GM21526 (cell line): ENCODE measurements at regions not wholly inside any gene's neighbourhood (a gene's known extent, or its start where the extent isn't known, plus 50 kb on each side); places are given as distances from the start of the nearest gene placed in this dataset.

Experiments used
- ATAC-seq: cut with Tn5 transposase; IDR thresholded peaks from one replicate; pipeline ENCODE4 v1.9.1; 2021; ENCODE audit warnings: moderate library complexity; ENCODE audit not compliant: unreplicated experiment, low FRiP score

- ATAC-seq, result no peak
These were observed 162.7 kb downstream of the MACROH2A1 start for GRCh38 chr5:135236228-135236907.

DNA sequence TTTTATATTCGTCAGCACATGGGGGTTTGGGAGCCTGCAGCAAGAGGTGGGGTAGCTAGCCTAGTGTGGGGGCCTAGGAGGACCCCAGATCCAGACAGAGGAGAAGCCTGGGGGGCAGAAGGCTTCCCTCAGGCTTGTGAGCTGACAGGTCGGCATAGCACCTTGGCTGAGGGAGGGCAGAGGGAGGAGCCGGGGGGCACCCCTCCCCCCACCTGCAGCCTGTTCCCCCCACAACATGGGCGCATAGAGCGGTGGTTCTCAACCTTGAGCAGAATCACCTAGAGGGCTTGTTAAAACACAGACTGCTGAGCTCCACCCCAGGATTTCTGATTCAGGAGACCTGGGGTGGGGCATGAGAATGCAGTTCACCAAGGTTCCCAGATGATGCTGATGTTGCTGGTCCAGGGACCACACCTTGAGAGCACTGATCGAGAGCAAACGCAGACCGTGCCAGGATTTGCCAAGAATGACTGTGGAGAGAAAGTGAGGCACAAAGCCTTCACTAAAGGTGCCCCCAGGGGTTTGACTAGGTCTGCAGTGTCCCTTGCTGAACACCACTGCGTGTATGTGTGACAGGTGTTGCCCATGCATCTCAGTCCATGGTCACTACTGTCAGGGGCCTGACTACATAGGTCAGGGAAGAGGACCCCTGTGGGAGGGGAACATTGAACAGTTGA, 163.3 kb downstream of the MACROH2A1 start:
- no peak for ATAC-seq

GRCh38 chr5:135234666-135235401, 164.2 kb downstream of the MACROH2A1 start:
- no peak for ATAC-seq

DNA sequence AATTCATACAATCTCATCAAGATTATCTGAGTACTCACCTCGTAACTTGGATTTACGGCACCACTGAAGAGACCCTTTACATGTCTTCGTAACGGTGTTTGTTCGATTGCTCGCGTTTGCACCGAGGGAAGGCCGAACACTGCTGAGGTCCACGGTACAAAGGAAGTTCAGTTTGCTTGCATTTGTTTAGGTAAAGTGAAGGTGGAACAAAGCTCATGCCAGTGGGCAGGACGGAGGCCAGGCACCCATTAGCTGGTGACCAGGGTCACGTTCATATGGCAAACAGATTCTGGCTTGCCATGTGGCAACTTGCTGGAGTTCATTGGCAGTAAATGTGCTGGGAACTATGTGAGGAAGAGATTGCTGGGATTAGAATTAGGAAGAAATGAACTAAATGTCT, 164.8 kb downstream of the MACROH2A1 start:
- no peak for ATAC-seq

DNA sequence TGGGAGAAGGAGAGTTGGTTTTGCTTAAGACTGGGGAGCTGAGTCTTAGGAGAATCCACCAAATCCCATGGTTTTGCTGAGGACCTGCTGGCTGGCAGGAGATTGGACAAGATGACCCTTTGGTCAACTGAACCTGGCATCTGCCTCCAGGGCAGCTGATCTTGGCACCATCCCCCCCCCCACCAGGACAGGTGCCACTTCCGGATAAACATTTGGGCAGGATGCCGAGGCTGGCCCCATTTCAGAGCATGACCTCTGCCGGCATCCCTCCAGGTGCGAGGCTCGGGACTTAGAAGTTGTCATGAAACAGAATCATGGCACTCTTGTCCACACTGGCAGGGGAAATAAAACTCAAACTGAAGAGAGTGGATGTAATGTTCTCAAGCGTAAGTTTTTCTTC, 165.6 kb downstream of the MACROH2A1 start:
- no peak for ATAC-seq

DNA sequence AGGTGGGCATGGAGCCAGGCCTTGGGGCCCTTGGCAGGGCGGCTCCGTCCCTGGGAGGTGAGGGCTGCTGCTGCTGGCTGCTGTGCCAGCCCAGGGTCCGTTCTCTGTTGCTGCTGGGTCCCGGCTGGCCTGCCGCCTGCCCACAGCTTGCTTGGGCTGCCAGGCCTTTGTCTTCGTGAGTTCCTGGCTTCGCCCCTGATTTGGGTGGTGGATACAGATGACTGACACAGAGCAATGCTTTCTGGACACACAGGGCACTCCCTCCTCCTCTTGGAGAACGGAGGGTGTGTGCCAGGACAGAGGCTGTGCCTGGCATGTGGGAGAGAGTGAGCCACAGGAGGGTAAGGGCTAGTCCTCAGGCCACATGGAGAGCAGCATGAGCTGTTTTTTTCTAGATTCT, 166.1 kb downstream of the MACROH2A1 start:
- ATAC-seq, result no peak

DNA sequence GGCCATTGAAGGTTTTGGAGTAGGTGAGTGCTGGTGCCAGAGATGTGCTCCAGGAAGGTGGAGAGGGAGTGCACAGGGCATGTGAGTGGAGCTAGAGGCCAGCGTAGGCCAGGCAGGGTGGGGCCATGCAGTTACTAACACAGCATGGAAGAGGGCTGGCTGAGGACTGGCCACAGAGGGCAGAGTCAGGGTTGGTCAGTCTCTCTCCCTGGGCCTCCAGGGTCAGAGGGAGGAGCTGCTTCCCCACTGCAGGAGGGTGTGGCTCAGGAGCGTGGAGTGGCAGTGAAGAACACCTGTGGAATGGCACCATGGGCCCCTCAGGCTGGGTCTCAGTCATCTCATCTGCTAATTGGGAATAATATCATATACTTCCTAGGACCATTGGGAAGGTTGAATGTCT, 167.7 kb downstream of the MACROH2A1 start:
- no peak for ATAC-seq

- ATAC-seq, result no peak
These were observed 168.6 kb downstream of the MACROH2A1 start for GRCh38 chr5:135230251-135230925.

DNA sequence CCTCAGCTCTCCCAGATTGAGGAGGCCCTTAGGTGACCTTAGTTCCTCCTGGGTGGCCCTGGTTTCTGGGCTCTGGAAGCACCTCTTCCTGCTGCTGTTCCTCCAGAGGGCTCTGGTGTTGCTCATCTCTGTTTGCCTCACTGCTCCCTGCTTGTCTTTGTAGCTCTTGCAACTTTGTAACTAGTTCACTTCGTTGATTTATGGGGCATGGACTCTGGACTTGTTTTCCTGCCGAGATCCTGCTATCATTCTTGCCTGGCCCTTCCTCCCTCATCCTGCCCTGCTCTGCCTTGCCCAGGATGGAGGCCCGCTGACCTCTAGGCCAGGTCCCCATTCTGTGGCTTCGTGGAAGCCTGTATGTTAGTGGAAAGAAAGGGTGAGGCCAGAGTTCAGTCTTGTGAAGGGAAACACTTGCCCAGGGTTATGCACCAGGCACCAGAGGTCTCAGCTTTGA, 169.3 kb downstream of the MACROH2A1 start:
- no peak for ATAC-seq

GRCh38 chr5:135229122-135229521, 169.9 kb downstream of the MACROH2A1 start:
- ATAC-seq, result no peak

DNA sequence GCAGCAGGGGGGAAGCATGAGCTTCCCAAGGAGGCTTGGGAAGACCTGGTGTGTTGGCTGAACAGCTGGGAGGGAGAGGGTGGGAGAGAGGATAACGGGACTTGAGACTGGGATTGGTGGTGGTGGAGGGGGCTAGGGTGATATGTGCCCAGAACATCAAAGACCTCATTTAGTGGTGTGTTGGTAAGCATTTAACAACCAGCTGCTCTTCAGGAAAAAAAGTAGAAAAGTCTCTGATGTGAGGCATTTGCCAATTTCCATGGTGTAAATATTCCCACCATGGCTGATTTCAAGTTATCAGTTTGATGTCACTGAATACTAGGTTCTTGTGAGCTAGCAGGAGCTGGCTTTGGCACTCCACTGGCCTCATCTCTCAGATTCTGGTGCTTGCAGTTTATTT, 170.8 kb downstream of the MACROH2A1 start:
- no peak for ATAC-seq

DNA sequence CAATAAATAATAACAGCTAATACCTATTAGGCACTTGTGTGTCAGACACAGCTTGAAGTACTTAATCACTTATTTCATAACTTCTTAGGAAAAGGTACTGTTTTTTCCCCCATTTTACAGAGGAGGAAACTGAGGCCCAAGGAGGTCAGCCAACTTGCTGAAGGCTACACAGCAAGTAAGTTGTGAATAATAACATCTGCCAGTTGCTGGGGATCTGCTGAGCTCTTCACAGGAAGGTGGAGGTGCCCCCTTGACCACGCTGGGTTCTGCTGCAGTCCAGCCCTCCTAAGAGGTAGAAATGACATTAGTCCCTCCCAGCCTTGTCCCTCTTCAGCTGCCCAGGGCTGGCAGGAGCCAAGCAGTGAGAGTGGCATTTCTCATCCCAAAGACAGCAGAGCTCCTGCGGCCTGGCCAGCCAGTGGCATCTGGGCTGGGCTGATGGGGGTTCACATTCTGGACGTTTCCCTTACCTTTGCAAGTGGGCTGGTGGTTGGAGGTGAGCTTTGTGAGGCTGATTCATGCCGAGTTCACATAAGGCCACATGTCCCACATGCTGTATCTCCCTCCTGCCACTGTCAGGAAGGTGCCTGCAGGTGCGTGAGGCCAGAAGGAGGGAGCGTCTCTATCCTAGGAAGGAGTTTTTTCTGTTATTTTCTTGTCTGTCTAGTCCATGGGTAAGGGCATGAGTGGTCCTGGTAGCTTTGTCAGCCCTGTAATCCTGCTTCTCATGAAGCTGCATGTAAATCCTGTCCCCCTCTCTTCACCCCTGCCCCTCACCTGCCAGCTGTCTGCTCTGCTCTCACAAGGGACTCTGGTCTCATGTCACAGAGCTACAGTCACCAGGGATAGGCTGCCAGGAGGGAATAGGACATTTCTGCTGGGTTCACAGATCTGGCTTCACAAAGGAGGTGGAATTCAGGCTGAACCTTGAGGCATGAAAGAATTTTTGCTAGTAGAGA, 171.7 kb downstream of the MACROH2A1 start:
- ATAC-seq, result no peak

GRCh38 chr5:135225856-135226560, 173.0 kb downstream of the MACROH2A1 start:
- no peak for ATAC-seq

DNA sequence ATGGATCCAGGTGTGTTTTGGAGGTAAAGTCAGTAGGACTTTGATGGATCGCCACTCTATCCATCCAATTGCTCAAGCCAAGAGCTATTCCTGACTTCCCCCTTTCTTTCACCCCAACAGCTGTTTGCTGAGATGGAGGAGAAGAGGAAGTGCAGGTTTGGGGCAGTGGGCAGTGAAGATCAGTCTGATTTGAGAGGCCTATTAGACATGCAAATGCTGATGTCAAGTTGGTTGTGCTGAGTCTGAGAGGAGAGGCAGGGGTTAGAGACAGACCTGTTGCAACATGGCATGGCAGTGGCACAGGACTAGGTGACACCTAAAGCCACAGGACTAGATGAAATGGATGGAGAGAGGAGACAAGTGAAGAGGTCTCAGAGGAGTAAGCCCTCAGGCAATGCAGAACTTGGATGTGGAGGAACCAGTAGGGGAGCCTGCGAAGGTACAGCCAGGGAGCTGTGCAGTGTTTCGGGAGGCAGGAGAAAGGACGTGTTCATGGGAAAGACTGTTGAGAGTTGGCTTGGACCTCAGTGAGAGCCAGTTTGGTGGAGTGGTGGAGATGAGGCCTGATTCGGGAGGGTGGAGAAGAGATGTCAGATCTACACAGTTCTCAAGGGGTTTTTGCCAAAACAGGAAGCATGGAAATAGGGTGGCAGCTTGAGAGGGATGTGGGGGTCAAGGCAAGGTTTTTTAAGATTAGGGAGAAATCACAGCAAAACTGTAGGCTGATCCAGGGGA, 175.0 kb downstream of the MACROH2A1 start:
- no peak for ATAC-seq

DNA sequence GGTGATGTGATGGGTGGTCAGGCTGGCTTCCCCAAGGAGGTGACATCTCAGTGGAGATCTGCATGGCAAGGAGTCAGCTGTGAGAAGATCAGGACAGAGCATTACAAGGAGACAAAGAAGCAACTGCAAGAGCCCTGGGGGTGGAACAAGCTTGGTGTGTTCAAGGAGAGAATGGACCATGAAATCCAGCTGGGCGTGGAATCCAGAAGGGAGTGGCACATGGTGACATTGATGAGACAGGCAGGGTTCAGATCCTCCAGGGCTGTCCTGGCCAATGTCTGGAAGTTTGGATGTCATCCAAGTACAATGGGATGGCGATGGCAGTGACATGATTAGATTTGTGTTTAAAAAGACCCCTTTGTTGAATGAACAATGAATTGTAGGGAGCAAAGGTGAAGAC, 175.6 kb downstream of the MACROH2A1 start:
- ATAC-seq, result no peak

DNA sequence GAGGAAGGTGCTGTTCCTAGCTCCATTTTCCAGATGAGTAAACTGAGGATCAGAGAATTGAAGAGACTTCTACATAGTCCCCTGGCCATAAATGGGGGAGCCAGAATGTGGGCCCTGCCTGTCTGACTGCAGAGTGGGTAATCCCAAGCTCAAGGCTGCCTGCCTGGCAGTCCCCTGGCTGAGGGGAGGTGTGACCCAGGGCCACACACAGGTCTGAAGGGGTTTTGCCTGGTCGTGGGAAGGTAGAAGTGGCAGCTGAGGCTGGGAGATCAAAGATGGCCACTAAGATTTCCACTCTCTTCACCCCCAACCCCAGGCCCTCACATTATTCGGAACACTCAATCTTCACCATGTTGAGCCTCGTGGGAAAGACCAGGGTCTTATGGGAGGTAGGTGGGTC, 176.3 kb downstream of the MACROH2A1 start:
- no peak for ATAC-seq

GRCh38 chr5:135222171-135222681, 176.8 kb downstream of the MACROH2A1 start:
- ATAC-seq, result no peak

GRCh38 chr5:135221696-135222095, 177.3 kb downstream of the MACROH2A1 start:
- ATAC-seq, result no peak

- ATAC-seq, result no peak
These were observed 177.9 kb downstream of the MACROH2A1 start for GRCh38 chr5:135221187-135221473.
